ENCODE measurements at regions not wholly inside any gene's neighbourhood (a gene's known extent, or its start where the extent isn't known, plus 50 kb on each side); places are given as distances from the start of the nearest gene placed in this dataset.

GRCh38 chr13:90403330-90404082, 944.0 kb upstream of the MIR17HG start:
- Histone ChIP-seq H4K20me1 (ENCODE audit: insufficient read depth, low read length) (no peaks in the 10 kb centered on the region), H3K27ac (ENCODE audit: low read length) (no peak overlapping the region), H3K9ac (ENCODE audit: low read length) (no peak overlapping the region), H3K4me1 (ENCODE audit: low read length) (no peaks in the 10 kb centered on the region), H3K4me2 (ENCODE audit: low read length) (no peak overlapping the region), H2AFZ (ENCODE audit: low read depth, low read length) (no peak overlapping the region), H3K4me3 (ENCODE audit: low read length) (no peak overlapping the region), H3K9me3 (ENCODE audit: insufficient read depth, low read length) (0 out of 2 replicates have a peak, but pooled peaks cover 3% of the 10 kb centered on the region), H3K36me3 (replicated peaks; ENCODE audit: low read depth, low read length) (no peaks in the 10 kb centered on the region), H3K27me3 (ENCODE audit: low read depth, low read length) (no peaks in the 10 kb centered on the region), H3K79me2 (ENCODE audit: low read length) (no peaks in the 10 kb centered on the region)
- no peak for TF ChIP-seq CTCF (IDR thresholded peaks at IDR 0.05; ENCODE audit: low read depth, low read length)
- TF ChIP-seq EZH2phosphoT487 (IDR thresholded peaks at IDR 0.05; ENCODE audit: low read depth) = no peak

GRCh38 chr13:90405301-90405700, 942.2 kb upstream of the MIR17HG start:
- no peaks in the 10 kb centered on the region for H3K4me1 ChIP-seq (ENCODE audit: low read length)
- TF ChIP-seq EZH2phosphoT487 (IDR thresholded peaks at IDR 0.05; ENCODE audit: low read depth) = no peak
- no peak for TF ChIP-seq CTCF (IDR thresholded peaks at IDR 0.05; ENCODE audit: low read depth, low read length)
- H3K27ac ChIP-seq (ENCODE audit: low read length) = no peak overlapping the region
- H3K36me3 ChIP-seq (replicated peaks; ENCODE audit: low read depth, low read length) = no peaks in the 10 kb centered on the region
- no peaks in the 10 kb centered on the region for H3K9me3 ChIP-seq (ENCODE audit: insufficient read depth, low read length)
- H3K4me2 ChIP-seq (ENCODE audit: low read length) = no peak overlapping the region
- H4K20me1 ChIP-seq (ENCODE audit: insufficient read depth, low read length) = no peaks in the 10 kb centered on the region
- no peak overlapping the region for H3K9ac ChIP-seq (ENCODE audit: low read length)
- H3K4me3 ChIP-seq (ENCODE audit: low read length) = no peak overlapping the region
- no peaks in the 10 kb centered on the region for H3K79me2 ChIP-seq (ENCODE audit: low read length)
- H3K27me3 ChIP-seq (ENCODE audit: low read depth, low read length) = no peaks in the 10 kb centered on the region
- no peak overlapping the region for H2AFZ ChIP-seq (ENCODE audit: low read depth, low read length)

- no peak overlapping the region for H3K9ac ChIP-seq (ENCODE audit: low read length)
- H3K27me3 ChIP-seq (ENCODE audit: low read depth, low read length) = no peaks in the 10 kb centered on the region
- no peaks in the 10 kb centered on the region for H4K20me1 ChIP-seq (ENCODE audit: insufficient read depth, low read length)
- H3K36me3 ChIP-seq (replicated peaks; ENCODE audit: low read depth, low read length) = no peaks in the 10 kb centered on the region
- no peak overlapping the region for H3K4me2 ChIP-seq (ENCODE audit: low read length)
- TF ChIP-seq CTCF (IDR thresholded peaks at IDR 0.05; ENCODE audit: low read depth, low read length) = no peak
- TF ChIP-seq EZH2phosphoT487 (IDR thresholded peaks at IDR 0.05; ENCODE audit: low read depth) = no peak
- no peaks in the 10 kb centered on the region for H3K79me2 ChIP-seq (ENCODE audit: low read length)
- H3K4me1 ChIP-seq (ENCODE audit: low read length) = no peaks in the 10 kb centered on the region
- no peak overlapping the region for H2AFZ ChIP-seq (ENCODE audit: low read depth, low read length)
- no peak overlapping the region for H3K4me3 ChIP-seq (ENCODE audit: low read length)
- H3K9me3 ChIP-seq (ENCODE audit: insufficient read depth, low read length) = no peaks in the 10 kb centered on the region
- no peak overlapping the region for H3K27ac ChIP-seq (ENCODE audit: low read length)
Observed at GRCh38 chr13:90412980-90413379, 934.5 kb upstream of the MIR17HG start.

GRCh38 chr13:90413548-90413947, 933.9 kb upstream of the MIR17HG start:
- no peaks in the 10 kb centered on the region for H3K9me3 ChIP-seq (ENCODE audit: insufficient read depth, low read length)
- no peaks in the 10 kb centered on the region for H3K4me1 ChIP-seq (ENCODE audit: low read length)
- H2AFZ ChIP-seq (ENCODE audit: low read depth, low read length) = no peak overlapping the region
- H3K4me2 ChIP-seq (ENCODE audit: low read length) = no peak overlapping the region
- no peaks in the 10 kb centered on the region for H3K27me3 ChIP-seq (ENCODE audit: low read depth, low read length)
- TF ChIP-seq EZH2phosphoT487 (IDR thresholded peaks at IDR 0.05; ENCODE audit: low read depth) (no peak), CTCF (IDR thresholded peaks at IDR 0.05; ENCODE audit: low read depth, low read length) (no peak)
- H3K36me3 ChIP-seq (replicated peaks; ENCODE audit: low read depth, low read length) = no peaks in the 10 kb centered on the region
- no peaks in the 10 kb centered on the region for H4K20me1 ChIP-seq (ENCODE audit: insufficient read depth, low read length)
- H3K9ac ChIP-seq (ENCODE audit: low read length) = no peak overlapping the region
- H3K4me3 ChIP-seq (ENCODE audit: low read length) = no peak overlapping the region
- no peaks in the 10 kb centered on the region for H3K79me2 ChIP-seq (ENCODE audit: low read length)
- H3K27ac ChIP-seq (ENCODE audit: low read length) = no peak overlapping the region

Data from OCI-LY3 (cell line).